EH (cell line): ENCODE measurements at regions not wholly inside any gene's neighbourhood (a gene's known extent, or its start where the extent isn't known, plus 50 kb on each side); places are given as distances from the start of the nearest gene placed in this dataset.
A peak's percentile ranks its signal among the peaks of the same experiment; 100 is the strongest.
"Not testable (repeated sequence)": the region's sequence is repeated elsewhere in the genome, so short reads cannot be mapped to it uniquely, and the experiment has no call there.

Source experiments
- DNase-seq: peaks from one replicate; pipeline ENCODE4 v3.0.0-alpha.2; 2015; ENCODE audit warnings: low read depth

GRCh38 chr18:45342166-45342565 lies 273.1 kb upstream of the SLC14A2 start:
- no peak for DNase-seq

- no peak for DNase-seq
These were observed 272.6 kb upstream of the SLC14A2 start for GRCh38 chr18:45342653-45343052.

GRCh38 chr18:45343365-45343764 lies 271.9 kb upstream of the SLC14A2 start:
- no peak for DNase-seq

- not testable (repeated sequence) for DNase-seq
These were observed 270.6 kb upstream of the SLC14A2 start for GRCh38 chr18:45344680-45345079.

GRCh38 chr18:45349019-45349418 lies 266.3 kb upstream of the SLC14A2 start:
- DNase-seq, result no peak

GRCh38 chr18:45349467-45349866 lies 265.8 kb upstream of the SLC14A2 start:
- no peak for DNase-seq

- DNase-seq, result no peak
These were observed 264.7 kb upstream of the SLC14A2 start for GRCh38 chr18:45350404-45351156.

- DNase-seq, result no peak
These were observed 262.4 kb upstream of the SLC14A2 start for GRCh38 chr18:45352874-45353273.

- DNase-seq, result no peak
These were observed 261.7 kb upstream of the SLC14A2 start for GRCh38 chr18:45353530-45353929.

GRCh38 chr18:45355944-45356520 lies 259.2 kb upstream of the SLC14A2 start:
- DNase-seq, result no peak

GRCh38 chr18:45357686-45358470 lies 257.4 kb upstream of the SLC14A2 start:
- DNase-seq, result peak; percentile 23

- DNase-seq, result no peak
These were observed 255.8 kb upstream of the SLC14A2 start for GRCh38 chr18:45359275-45360009.

- peak; percentile 12 for DNase-seq
These were observed 254.0 kb upstream of the SLC14A2 start for GRCh38 chr18:45361125-45361851.

GRCh38 chr18:45363196-45363595 lies 252.1 kb upstream of the SLC14A2 start:
- DNase-seq, result no peak

GRCh38 chr18:45365835-45366234 lies 249.4 kb upstream of the SLC14A2 start:
- DNase-seq, result peak; percentile 36

GRCh38 chr18:45370255-45371010 lies 244.8 kb upstream of the SLC14A2 start:
- DNase-seq, result peak; percentile 8

GRCh38 chr18:45373286-45373880 lies 241.9 kb upstream of the SLC14A2 start:
- no peak for DNase-seq

GRCh38 chr18:45374236-45374635 lies 241.0 kb upstream of the SLC14A2 start:
- no peak for DNase-seq

GRCh38 chr18:45374878-45375630 lies 240.2 kb upstream of the SLC14A2 start:
- DNase-seq, result no peak

GRCh38 chr18:45376193-45376592 lies 239.1 kb upstream of the SLC14A2 start:
- no peak for DNase-seq
